ENCODE measurements at regions not wholly inside any gene's neighbourhood (a gene's known extent, or its start where the extent isn't known, plus 50 kb on each side); places are given as distances from the start of the nearest gene placed in this dataset.

GRCh38 chr5:17831279-17831678, 197.0 kb downstream of the TAF11L14 start:
- peak; percentile 15 for DNase-seq (ENCODE audit: low spot score)
- Histone ChIP-seq H3K27me3 (no peaks in the 10 kb centered on the region), H3K36me3 (replicated peaks; ENCODE audit: insufficient read depth, low read depth) (no peaks in the 10 kb centered on the region), H3K4me1 (ENCODE audit: insufficient read depth) (no peaks in the 10 kb centered on the region), H3K4me3 (no peak overlapping the region), H3K79me2 (no peaks in the 10 kb centered on the region), H3K27ac (no peak overlapping the region), H2AFZ (no peak overlapping the region), H3K9me3 (ENCODE audit: low read depth) (no peaks in the 10 kb centered on the region), H3K9me2 (replicated peaks; ENCODE audit: insufficient read depth) (no peaks in the 10 kb centered on the region), H4K20me1 (ENCODE audit: insufficient read depth, poor library complexity, severe bottlenecking) (no peaks in the 10 kb centered on the region), H3K4me2 (no peak overlapping the region)
- TF ChIP-seq CTCF (IDR thresholded peaks at IDR 0.05; ENCODE audit: poor library complexity) (no peak), EZH2 (IDR thresholded peaks at IDR 0.05; ENCODE audit: borderline replicate concordance) (no peak)
- WGBS (ENCODE audit: low lambda C conversion rate, missing lambda C conversion rate) = 48% methylated on average over 1 of the region's 1 CpG

- DNase-seq (ENCODE audit: low spot score) = no peak
- no peak overlapping the region for H2AFZ ChIP-seq
- H4K20me1 ChIP-seq (ENCODE audit: insufficient read depth, poor library complexity, severe bottlenecking) = no peaks in the 10 kb centered on the region
- WGBS (ENCODE audit: low lambda C conversion rate, missing lambda C conversion rate) = 75% methylated on average over 5 of the region's 5 CpGs
- no peak overlapping the region for H3K4me2 ChIP-seq
- H3K4me1 ChIP-seq (ENCODE audit: insufficient read depth) = no peaks in the 10 kb centered on the region
- no peaks in the 10 kb centered on the region for H3K9me2 ChIP-seq (replicated peaks; ENCODE audit: insufficient read depth)
- H3K4me3 ChIP-seq = no peak overlapping the region
- H3K36me3 ChIP-seq (replicated peaks; ENCODE audit: insufficient read depth, low read depth) = no peaks in the 10 kb centered on the region
- TF ChIP-seq EZH2phosphoT487 (IDR thresholded peaks at IDR 0.05; ENCODE audit: low read depth, severe bottlenecking, unreplicated experiment) (no peak), EZH2 (IDR thresholded peaks at IDR 0.05; ENCODE audit: borderline replicate concordance) (no peak), CTCF (IDR thresholded peaks at IDR 0.05; ENCODE audit: poor library complexity) (no peak)
- H3K9me3 ChIP-seq (ENCODE audit: low read depth) = no peaks in the 10 kb centered on the region
- no peaks in the 10 kb centered on the region for H3K27me3 ChIP-seq
- no peaks in the 10 kb centered on the region for H3K79me2 ChIP-seq
- H3K27ac ChIP-seq = no peak overlapping the region
Observed at GRCh38 chr5:17832949-17833745, 198.9 kb downstream of the TAF11L14 start.

GRCh38 chr5:17837757-17838156, 203.5 kb downstream of the TAF11L14 start:
- no peaks in the 10 kb centered on the region for H3K27me3 ChIP-seq
- no peak overlapping the region for H3K4me2 ChIP-seq
- no peaks in the 10 kb centered on the region for H3K36me3 ChIP-seq (replicated peaks; ENCODE audit: insufficient read depth, low read depth)
- no peaks in the 10 kb centered on the region for H3K9me3 ChIP-seq (ENCODE audit: low read depth)
- no peak for DNase-seq (ENCODE audit: low spot score)
- no peaks in the 10 kb centered on the region for H3K79me2 ChIP-seq
- H3K27ac ChIP-seq = no peak overlapping the region
- 90% methylated on average over 2 of the region's 2 CpGs for WGBS (ENCODE audit: low lambda C conversion rate, missing lambda C conversion rate)
- no peaks in the 10 kb centered on the region for H3K9me2 ChIP-seq (replicated peaks; ENCODE audit: insufficient read depth)
- TF ChIP-seq CTCF (IDR thresholded peaks at IDR 0.05; ENCODE audit: poor library complexity) = no peak
- TF ChIP-seq EZH2phosphoT487 (IDR thresholded peaks at IDR 0.05; ENCODE audit: low read depth, severe bottlenecking, unreplicated experiment) = no peak
- TF ChIP-seq EZH2 (IDR thresholded peaks at IDR 0.05; ENCODE audit: borderline replicate concordance) = no peak
- no peaks in the 10 kb centered on the region for H3K4me1 ChIP-seq (ENCODE audit: insufficient read depth)
- H2AFZ ChIP-seq = no peak overlapping the region
- H3K4me3 ChIP-seq = no peak overlapping the region
- H4K20me1 ChIP-seq (ENCODE audit: insufficient read depth, poor library complexity, severe bottlenecking) = no peaks in the 10 kb centered on the region
